IMR-90 (cell line): ENCODE measurements at regions not wholly inside any gene's neighbourhood (a gene's known extent, or its start where the extent isn't known, plus 50 kb on each side); places are given as distances from the start of the nearest gene placed in this dataset.

Source experiments
- ATAC-seq: fragments of 200-7000 bp; cut with Tn5 transposase; 2 replicates; pipeline ENCODE4 v1.9.1; 2020; ENCODE audit warnings: low read depth, mild to moderate bottlenecking, moderate library complexity
- BruUV-seq: library from RNA; stranded (reverse); fragments of 400-500 nt; replicated peaks from 2 replicates; lab custom pipeline; 2021; lab: Mats Ljungman, UMichigan
- CTCF ChIA-PET: fragments of 300-600 bp; formaldehyde crosslinking; extraction: SDS; loops from one replicate; lab custom pipeline; 2021; ENCODE audit warnings: antibody characterized with exemption; lab: Yijun Ruan, JAX
- POLR2A ChIA-PET: fragments of 300-600 bp; sonication (Branson Sonifier 250); formaldehyde crosslinking; loops from one replicate; lab custom pipeline; 2022; ENCODE audit warnings: antibody characterized with exemption; ENCODE audit not compliant: unreplicated experiment; lab: Charles Lee
- DNase-seq: peaks from one replicate; pipeline ENCODE4 v3.0.0; 2013
- H2AFZ ChIP-seq: replicated peaks from 2 replicates; pipeline ENCODE3; 2013; ENCODE audit warnings: low read length, mild to moderate bottlenecking; ENCODE audit not compliant: poor library complexity
- H2AK5ac ChIP-seq: 2 replicates; pipeline ENCODE4 v1.6.1; 2013; ENCODE audit warnings: low read depth, low read length, inconsistent platforms
- H2AK9ac ChIP-seq: replicated peaks from 2 replicates; pipeline ENCODE3; 2013; ENCODE audit warnings: mild to moderate bottlenecking, low read depth, low read length, moderate library complexity; ENCODE audit not compliant: poor library complexity
- H2BK120ac ChIP-seq: 2 replicates; pipeline ENCODE4 v1.6.1; 2013; ENCODE audit warnings: low read depth, low read length, inconsistent platforms
- H2BK15ac ChIP-seq: 3 replicates; pipeline ENCODE4 v1.6.1; 2013; ENCODE audit warnings: low read depth, low read length, inconsistent platforms
- H2BK20ac ChIP-seq: 2 replicates; pipeline ENCODE4 v1.6.1; 2013; ENCODE audit warnings: low read depth, mild to moderate bottlenecking, inconsistent platforms, low read length, moderate library complexity
- H2BK5ac ChIP-seq: 2 replicates; pipeline ENCODE4 v1.6.1; 2013; ENCODE audit warnings: mild to moderate bottlenecking, low read depth, low read length, inconsistent platforms; ENCODE audit not compliant: poor library complexity, severe bottlenecking
- H3K14ac ChIP-seq: replicated peaks from 2 replicates; pipeline ENCODE4 v1.6.1; 2013; ENCODE audit warnings: low read depth, low read length, inconsistent platforms
- H3K18ac ChIP-seq: 2 replicates; pipeline ENCODE4 v1.6.1; 2013; ENCODE audit warnings: low read depth, low read length, control low read depth
- H3K23ac ChIP-seq: 2 replicates; pipeline ENCODE4 v1.6.1; 2013; ENCODE audit warnings: low read depth, low read length, inconsistent platforms
- H3K27ac ChIP-seq: 2 replicates; pipeline ENCODE4 v1.5.1; 2013; ENCODE audit warnings: mild to moderate bottlenecking, control low read depth, low read length; ENCODE audit not compliant: insufficient read depth
- H3K27me3 ChIP-seq: 2 replicates; pipeline ENCODE4 v1.6.1; 2013; ENCODE audit warnings: low read length; ENCODE audit not compliant: control insufficient read depth, insufficient read depth
- H3K36me3 ChIP-seq: 2 replicates; pipeline ENCODE4 v1.6.1; 2013; ENCODE audit warnings: low read length, mixed read lengths; ENCODE audit not compliant: control insufficient read depth, insufficient read depth
- H3K4ac ChIP-seq: 2 replicates; pipeline ENCODE4 v1.6.1; 2013; ENCODE audit warnings: low read depth, low read length, inconsistent platforms
- H3K4me1 ChIP-seq: 2 replicates; pipeline ENCODE4 v1.6.1; 2013; ENCODE audit warnings: low read length, mixed read lengths; ENCODE audit not compliant: control insufficient read depth, insufficient read depth
- H3K4me2 ChIP-seq: 2 replicates; pipeline ENCODE4 v1.6.1; 2013; ENCODE audit warnings: low read depth, mild to moderate bottlenecking, control low read depth, low read length, moderate library complexity
- H3K4me3 ChIP-seq: 2 replicates; pipeline ENCODE4 v1.5.1; 2013; ENCODE audit warnings: low read depth, mild to moderate bottlenecking, control low read depth, low read length, moderate library complexity; ENCODE audit not compliant: insufficient read depth
- H3K56ac ChIP-seq: 2 replicates; pipeline ENCODE4 v1.6.1; 2013; ENCODE audit warnings: low read length, inconsistent platforms; ENCODE audit not compliant: insufficient read depth; ENCODE audit errors: extremely low read depth
- H3K79me1 ChIP-seq, 2 experiments: 2 replicates each; pipeline ENCODE4 v1.6.1; 2013; ENCODE audit warnings: low read length in 2 of 2, inconsistent platforms in 1 of 2, low read depth in 1 of 2
- H3K9ac ChIP-seq: 2 replicates; pipeline ENCODE4 v1.6.1; 2013; ENCODE audit warnings: low read depth, low read length, control low read depth
- H3K9me1 ChIP-seq: 2 replicates; pipeline ENCODE4 v1.6.1; 2013; ENCODE audit warnings: low read length, inconsistent platforms; ENCODE audit not compliant: insufficient read depth
- H3K9me3 ChIP-seq: 2 replicates; pipeline ENCODE4 v1.6.1; 2013; ENCODE audit warnings: low read length; ENCODE audit not compliant: control insufficient read depth, insufficient read depth
- H4K20me1 ChIP-seq: 2 replicates; pipeline ENCODE4 v1.6.1; 2013; ENCODE audit warnings: low read length, inconsistent platforms; ENCODE audit not compliant: insufficient read depth
- H4K5ac ChIP-seq: 2 replicates; pipeline ENCODE4 v1.6.1; 2013; ENCODE audit warnings: mild to moderate bottlenecking, low read depth, low read length, control low read depth
- H4K8ac ChIP-seq, 2 experiments: 2 replicates each; pipeline ENCODE4 v1.6.1; 2013; ENCODE audit warnings: low read depth in 2 of 2, low read length in 2 of 2, control low read depth in 1 of 2, inconsistent platforms in 1 of 2
- H4K91ac ChIP-seq: 2 replicates; pipeline ENCODE4 v1.6.1; 2013; ENCODE audit warnings: low read depth, low read length, inconsistent platforms; ENCODE audit not compliant: insufficient read depth
- BHLHE40 ChIP-seq: fragments of 150-350 bp; IDR thresholded peaks from 2 replicates; pipeline ENCODE4 v1.6.1; 2016; ENCODE audit warnings: mild to moderate bottlenecking, low read depth, low read length
- CEBPB ChIP-seq: IDR thresholded peaks from 2 replicates; pipeline ENCODE4 v1.6.1; 2012; ENCODE audit warnings: low read depth, low read length, improper control_type of control experiment
- CHD1 ChIP-seq: IDR thresholded peaks from 2 replicates; pipeline ENCODE4 v1.6.1; 2012; ENCODE audit warnings: low read depth, low read length, improper control_type of control experiment
- FOS ChIP-seq: fragments of 150-350 bp; IDR thresholded peaks from 2 replicates; pipeline ENCODE4 v1.6.1; 2016; ENCODE audit warnings: low read depth, low read length
- MAZ ChIP-seq: IDR thresholded peaks from 2 replicates; pipeline ENCODE4 v1.6.1; 2012; ENCODE audit warnings: low read depth, mild to moderate bottlenecking, low read length, improper control_type of control experiment, moderate library complexity, borderline replicate concordance
- MXI1 ChIP-seq: IDR thresholded peaks from 2 replicates; pipeline ENCODE4 v1.6.1; 2012; ENCODE audit warnings: low read depth, mild to moderate bottlenecking, low read length, moderate library complexity, borderline replicate concordance
- NFE2L2 ChIP-seq: fragments of 150-350 bp; IDR thresholded peaks from 2 replicates; pipeline ENCODE4 v1.6.1; 2016; ENCODE audit warnings: low read depth, mild to moderate bottlenecking, low read length
- POLR2A ChIP-seq: IDR thresholded peaks from 2 replicates; pipeline ENCODE4 v1.6.1; 2012; ENCODE audit warnings: mild to moderate bottlenecking, low read depth, low read length
- RAD21 ChIP-seq: IDR thresholded peaks from 2 replicates; pipeline ENCODE4 v1.6.1; 2012; ENCODE audit warnings: low read length, improper control_type of control experiment
- RCOR1 ChIP-seq: IDR thresholded peaks from 2 replicates; pipeline ENCODE4 v1.6.1; 2012; ENCODE audit warnings: mild to moderate bottlenecking, low read length, improper control_type of control experiment; ENCODE audit not compliant: insufficient replicate concordance
- RFX5 ChIP-seq: IDR thresholded peaks from 2 replicates; pipeline ENCODE4 v1.8.0; 2012; ENCODE audit warnings: low read depth, mild to moderate bottlenecking, low read length, moderate library complexity
- SMC3 ChIP-seq: fragments of 150-350 bp; IDR thresholded peaks from 2 replicates; pipeline ENCODE4 v1.6.1; 2016; ENCODE audit warnings: low read depth, mild to moderate bottlenecking, antibody characterized with exemption, low read length, moderate library complexity
- WGBS, 2 experiments: methylation state at CpG; one replicate each; pipeline versions ENCODE4 v1.1.5 to v1.1.7; 2013; ENCODE audit warnings: missing lambda C conversion rate in 2 of 2; ENCODE audit not compliant: insufficient read length in 1 of 2; ENCODE audit errors: extremely low coverage in 2 of 2; 5-methylcytosine and 5-hydroxymethylcytosine counted together
- dilution Hi-C: fragments of 300-500 bp; cut with HindIII; formaldehyde crosslinking; loops from one replicate; pipeline ENCODE4 v1.14.3; 2018; ENCODE audit warnings: low sequenced_read_pairs; ENCODE audit not compliant: unreplicated experiment
- in situ Hi-C: fragments of 300-500 bp; cut with MboI; formaldehyde crosslinking; loops from 3 replicates; pipeline ENCODE4 v1.14.3; 2019; ENCODE audit warnings: low sequenced_read_pairs, inconsistent platforms, mixed read lengths
- intact Hi-C: fragments of 100-400 bp; cut with micrococcal nuclease; formaldehyde crosslinking; loops from 2 replicates; pipeline ENCODE4 v1.10.0; 2022
- TF ChIP-seq, protein P1 (sequence below): fragments of 150-350 bp; IDR thresholded peaks from 2 replicates; pipeline ENCODE4 v1.6.1; 2016; ENCODE audit warnings: low read depth, mild to moderate bottlenecking, low read length, moderate library complexity, borderline replicate concordance
- TF ChIP-seq, protein P2 (sequence below): fragments of 150-350 bp; IDR thresholded peaks from 2 replicates; pipeline ENCODE4 v1.6.1; 2017; ENCODE audit warnings: mild to moderate bottlenecking, antibody characterized with exemption, low read length, low read depth

GRCh38 chr2:71798266-71799012 lies 345.1 kb downstream of the DYSF start (continued):
- no peak for TF ChIP-seq MXI1

DNA sequence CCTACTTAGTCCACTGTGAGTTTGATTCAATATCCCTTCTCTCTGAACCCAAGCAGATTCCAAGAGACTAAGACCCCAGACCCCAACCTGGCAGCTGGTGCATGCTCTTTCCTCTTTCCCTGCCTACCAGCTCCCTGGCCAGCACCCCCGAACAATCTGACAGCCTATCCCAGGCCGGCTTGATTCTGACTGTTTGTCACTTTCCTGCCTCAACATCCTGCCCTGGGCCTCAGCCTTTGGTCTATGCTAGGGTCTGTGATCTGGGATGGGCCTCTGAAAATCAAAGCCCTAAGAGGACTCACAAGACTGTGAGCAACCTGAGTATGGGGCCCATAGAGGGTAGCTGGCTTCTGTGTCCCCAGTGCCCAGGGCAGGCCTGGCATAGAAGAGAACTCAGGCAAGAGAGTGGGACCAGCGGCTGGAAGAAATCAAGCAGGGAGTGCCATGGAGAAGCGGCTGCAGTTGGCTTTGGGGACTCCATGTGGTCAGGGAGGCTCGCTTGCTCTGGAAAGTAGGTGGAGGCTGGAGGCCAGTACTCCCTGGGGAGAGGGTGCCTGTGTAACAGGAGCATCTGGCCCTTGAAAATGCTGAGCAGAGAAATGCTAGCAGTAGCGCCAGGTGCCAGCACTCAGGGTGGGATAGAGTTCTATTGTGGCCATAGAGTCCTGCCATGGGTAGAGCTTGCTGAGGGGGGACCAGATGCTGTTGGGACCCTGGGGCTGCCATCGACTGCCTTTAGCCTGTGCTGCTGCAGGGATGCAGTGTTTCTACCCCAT lies 343.9 kb downstream of the DYSF start:
- H2BK20ac ChIP-seq: peak overlapping the region; percentile 32; the same call in 1 of the 2 replicates
- 100% methylated on average over 2 of the region's 7 CpGs; no CpG with 5 or more reads in 1 of the 2 experiments for WGBS, 2 experiments
- no peak overlapping the region for H3K4me2 ChIP-seq
- H4K8ac ChIP-seq: no peak overlapping the region
- ATAC-seq (no peak), DNase-seq (no peak)
- H3K79me1 ChIP-seq: no peaks in the 10 kb centered on the region
- H2AFZ ChIP-seq: no peak overlapping the region
- peaks cover 9% of the 10 kb centered on the region for H3K9me1 ChIP-seq
- no peak overlapping the region for H3K14ac ChIP-seq
- peak overlapping the region; percentile 43; the same call in 1 of the 2 replicates for H4K91ac ChIP-seq
- intact Hi-C loops (loop anchor here (5.0 kb wide), 1 partner anchor 250 kb away; no protein-coding TSS in a partner anchor), in situ Hi-C loops (loop anchor here (25.0 kb wide), 1 partner anchor 940 kb away; no protein-coding TSS in a partner anchor), dilution Hi-C loops (no loop called here)
- peak overlapping the region; percentile 23 for H2AK9ac ChIP-seq
- no peak overlapping the region for H4K5ac ChIP-seq
- H3K27me3 ChIP-seq: peaks cover 8% of the 10 kb centered on the region
- H2BK15ac ChIP-seq: no peak overlapping the region
- ChIA-PET CTCF (interaction anchor here (0.6 to 4.9 kb wide), 16 partner anchors 14 to 361 kb away, joined by 3 to 30 read pairs (median 4); no protein-coding TSS in a partner anchor), POLR2A (no interaction called here)
- H3K27ac ChIP-seq: no peak overlapping the region
- no peak overlapping the region for H3K56ac ChIP-seq
- H3K9me3 ChIP-seq: no peaks in the 10 kb centered on the region
- H3K36me3 ChIP-seq: no peaks in the 10 kb centered on the region
- no peak overlapping the region for H3K18ac ChIP-seq
- H3K4me1 ChIP-seq: peaks cover 15% of the 10 kb centered on the region
- H3K23ac ChIP-seq: no peak overlapping the region
- no peaks in the 10 kb centered on the region for H4K20me1 ChIP-seq
- BruUV-seq: no TSS peak
- no peak overlapping the region for H3K9ac ChIP-seq
- H3K4ac ChIP-seq: no peak overlapping the region; the same call in 1 of the 2 replicates
- no peak overlapping the region; the same call in 1 of the 2 replicates for H2BK120ac ChIP-seq
- H2AK5ac ChIP-seq: no peak overlapping the region
- no peak overlapping the region for H2BK5ac ChIP-seq
- H3K4me3 ChIP-seq: no peak overlapping the region
- TF ChIP-seq RAD21 (no peak), CEBPB (no peak), RFX5 (no peak), RCOR1 (no peak), SMC3 (no peak), POLR2A (no peak), FOS (no peak), BHLHE40 (no peak), MAZ (no peak), NFE2L2 (no peak), CHD1 (no peak)
- TF ChIP-seq, protein P1, sequence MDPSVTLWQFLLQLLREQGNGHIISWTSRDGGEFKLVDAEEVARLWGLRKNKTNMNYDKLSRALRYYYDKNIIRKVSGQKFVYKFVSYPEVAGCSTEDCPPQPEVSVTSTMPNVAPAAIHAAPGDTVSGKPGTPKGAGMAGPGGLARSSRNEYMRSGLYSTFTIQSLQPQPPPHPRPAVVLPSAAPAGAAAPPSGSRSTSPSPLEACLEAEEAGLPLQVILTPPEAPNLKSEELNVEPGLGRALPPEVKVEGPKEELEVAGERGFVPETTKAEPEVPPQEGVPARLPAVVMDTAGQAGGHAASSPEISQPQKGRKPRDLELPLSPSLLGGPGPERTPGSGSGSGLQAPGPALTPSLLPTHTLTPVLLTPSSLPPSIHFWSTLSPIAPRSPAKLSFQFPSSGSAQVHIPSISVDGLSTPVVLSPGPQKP: no peak
- TF ChIP-seq, protein P2, sequence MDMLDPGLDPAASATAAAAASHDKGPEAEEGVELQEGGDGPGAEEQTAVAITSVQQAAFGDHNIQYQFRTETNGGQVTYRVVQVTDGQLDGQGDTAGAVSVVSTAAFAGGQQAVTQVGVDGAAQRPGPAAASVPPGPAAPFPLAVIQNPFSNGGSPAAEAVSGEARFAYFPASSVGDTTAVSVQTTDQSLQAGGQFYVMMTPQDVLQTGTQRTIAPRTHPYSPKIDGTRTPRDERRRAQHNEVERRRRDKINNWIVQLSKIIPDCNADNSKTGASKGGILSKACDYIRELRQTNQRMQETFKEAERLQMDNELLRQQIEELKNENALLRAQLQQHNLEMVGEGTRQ: no peak
